CD4-positive, alpha-beta T cell treated with Interleukin-15 for 4 hours (primary cell): ENCODE measurements at regions not wholly inside any gene's neighbourhood (a gene's known extent, or its start where the extent isn't known, plus 50 kb on each side); places are given as distances from the start of the nearest gene placed in this dataset.
"Not testable (repeated sequence)": the region's sequence is repeated elsewhere in the genome, so short reads cannot be mapped to it uniquely, and the experiment has no call there.

Source experiments
- DNase-seq: peaks from one replicate; pipeline ENCODE4 v3.0.0-alpha.2; 2020; ENCODE audit warnings: low spot score

GRCh38 chr18:14460364-14460763 lies 83.0 kb downstream of the POTEC start:
- DNase-seq, result not testable (repeated sequence)

- not testable (repeated sequence) for DNase-seq
Observed at GRCh38 chr18:14459826-14460225, 83.6 kb downstream of the POTEC start.

- peak; percentile 79 for DNase-seq
Observed at GRCh38 chr18:14458009-14458945, 85.1 kb downstream of the POTEC start.

DNA sequence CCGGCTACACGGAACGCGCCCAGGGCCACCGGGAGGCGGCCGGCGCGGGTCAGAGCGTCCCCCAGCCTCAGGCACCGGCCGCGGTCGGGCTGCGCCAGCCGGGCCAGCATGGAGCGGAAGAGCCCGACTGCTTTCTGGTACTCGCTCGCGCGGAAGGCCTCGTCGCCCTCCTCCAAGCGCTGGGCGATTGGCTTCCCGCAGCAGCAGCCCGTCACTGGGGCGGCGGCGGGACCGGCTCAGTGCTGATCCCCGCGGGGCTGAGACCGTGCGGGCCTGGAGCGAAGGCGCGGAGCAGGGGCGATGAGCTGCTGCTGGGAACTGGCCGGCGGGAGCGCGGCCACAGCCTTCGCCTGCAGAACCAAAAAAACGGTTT lies 92.8 kb downstream of the POTEC start:
- DNase-seq, result peak; percentile 12

DNA sequence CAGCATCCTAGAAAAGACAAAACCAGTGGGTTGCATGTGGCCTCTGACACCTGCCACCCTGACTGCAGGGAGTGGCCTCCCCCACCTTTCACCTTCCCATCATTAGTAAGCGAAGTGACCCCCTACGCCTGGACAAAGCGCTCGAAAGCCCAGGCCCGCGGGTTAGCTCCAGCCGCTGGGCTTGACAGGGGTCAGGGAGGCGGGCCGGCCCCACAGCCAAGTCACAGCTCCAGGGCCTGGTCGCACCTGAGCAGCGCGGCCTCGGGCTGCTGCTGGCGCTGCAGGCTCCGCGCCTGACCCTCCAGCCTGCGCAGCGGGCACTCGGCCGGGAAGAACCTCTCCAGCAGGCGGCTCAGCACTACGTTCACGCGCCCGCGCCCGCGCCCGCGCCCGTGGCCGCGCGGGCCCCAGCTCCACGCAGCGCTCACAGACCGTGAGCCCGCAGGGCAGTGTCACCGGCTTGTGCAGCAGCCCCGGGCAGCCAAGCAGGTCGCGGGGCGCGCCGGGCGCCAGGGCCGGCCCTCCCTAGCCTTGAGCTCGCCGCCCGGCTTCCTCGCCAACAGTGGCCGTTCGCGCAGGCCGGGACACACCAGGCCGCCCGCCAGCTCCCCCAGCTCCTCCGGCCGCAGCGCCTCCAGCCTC lies 93.3 kb downstream of the POTEC start:
- DNase-seq, result peak; percentile 40

- not testable (repeated sequence) for DNase-seq
Observed at GRCh38 chr18:14449062-14449461, 94.3 kb downstream of the POTEC start.

- not testable (repeated sequence) for DNase-seq
Observed at GRCh38 chr18:14447715-14448114, 95.7 kb downstream of the POTEC start.

GRCh38 chr18:14435460-14435859 lies 107.9 kb downstream of the POTEC start:
- not testable (repeated sequence) for DNase-seq

DNA sequence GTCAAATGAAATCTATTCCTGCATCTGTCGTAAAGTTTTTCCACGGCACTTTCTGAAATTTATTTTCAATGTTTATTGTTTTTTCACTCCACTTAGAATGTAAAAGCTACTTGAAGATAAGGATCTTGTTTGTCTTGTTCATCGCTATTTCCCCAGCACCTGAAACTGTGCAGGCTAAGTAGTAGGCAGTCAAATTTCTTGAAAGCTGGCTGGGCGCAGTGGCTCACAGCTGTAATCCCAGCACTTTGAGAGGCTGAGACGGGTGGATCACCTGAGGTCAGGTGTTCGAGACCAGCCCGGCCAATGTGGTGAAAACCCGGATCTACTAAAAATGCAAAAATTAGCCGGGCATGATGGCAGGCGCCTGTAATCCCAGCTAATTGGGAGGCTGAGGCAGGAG lies 111.0 kb downstream of the POTEC start:
- not testable (repeated sequence) for DNase-seq

GRCh38 chr18:14431031-14431521 lies 112.3 kb downstream of the POTEC start:
- DNase-seq, result peak; percentile 58

DNA sequence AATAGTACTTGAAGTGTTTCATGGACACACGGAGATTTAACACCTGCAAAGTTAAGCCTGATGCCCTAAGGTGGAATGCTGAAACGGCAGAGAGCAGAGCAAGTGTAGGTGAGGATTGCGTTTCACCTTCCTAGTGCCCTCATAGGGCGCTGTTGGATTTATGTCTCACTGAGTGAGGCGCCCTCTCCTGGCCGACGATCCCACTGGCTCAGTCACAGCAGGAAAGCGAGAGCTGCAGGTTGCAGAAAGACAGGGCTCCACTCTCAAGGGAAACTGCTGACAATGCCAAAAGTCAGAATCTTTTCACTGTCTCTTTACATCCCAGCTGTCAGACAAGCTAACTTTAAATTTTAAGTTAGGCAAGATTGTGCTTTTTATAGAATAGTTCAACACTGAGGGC lies 127.6 kb downstream of the POTEC start:
- DNase-seq, result peak; percentile 36

DNA sequence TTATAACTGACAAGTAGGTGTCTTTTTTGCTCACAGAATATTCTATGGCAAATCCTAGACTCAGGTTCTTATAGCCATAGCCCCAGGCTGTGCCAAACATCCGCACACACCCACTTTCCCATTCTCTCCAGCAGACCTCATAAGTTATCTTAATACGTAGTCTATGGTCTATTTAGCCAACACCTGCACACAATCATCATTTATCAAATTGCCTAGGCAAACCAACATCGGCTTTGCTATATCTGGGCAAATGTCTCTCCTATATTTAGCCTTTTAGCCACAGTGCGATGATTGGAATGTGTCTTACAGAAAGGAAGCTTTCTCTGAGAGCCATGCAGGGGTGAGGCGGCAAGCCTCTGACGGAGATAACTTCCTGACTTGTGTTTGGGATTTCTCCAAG lies 128.0 kb downstream of the POTEC start:
- DNase-seq, result not testable (repeated sequence)

DNA sequence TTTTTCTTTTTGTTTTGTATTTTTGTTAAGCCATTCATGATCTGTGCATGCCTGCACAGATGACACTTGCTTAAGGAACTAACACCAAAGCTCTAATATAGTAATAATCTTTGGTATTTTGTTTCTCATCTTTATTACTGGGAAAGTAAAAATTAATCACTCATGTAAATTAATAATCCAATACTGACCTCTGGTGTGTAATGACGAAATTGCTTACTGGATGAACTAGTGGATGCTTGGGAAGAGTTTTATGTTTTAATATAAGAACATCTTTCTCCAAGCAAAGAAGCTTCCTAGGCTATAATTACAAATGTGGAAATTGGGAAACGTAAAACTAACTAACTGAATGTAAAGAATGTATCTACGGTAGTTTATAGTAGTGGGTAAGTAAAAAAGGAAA lies 147.9 kb downstream of the POTEC start:
- peak; percentile 16 for DNase-seq

- not testable (repeated sequence) for DNase-seq
Observed at GRCh38 chr18:14393563-14394103, 149.8 kb downstream of the POTEC start.

- not testable (repeated sequence) for DNase-seq
Observed at GRCh38 chr18:14392604-14393003, 150.8 kb downstream of the POTEC start.

DNA sequence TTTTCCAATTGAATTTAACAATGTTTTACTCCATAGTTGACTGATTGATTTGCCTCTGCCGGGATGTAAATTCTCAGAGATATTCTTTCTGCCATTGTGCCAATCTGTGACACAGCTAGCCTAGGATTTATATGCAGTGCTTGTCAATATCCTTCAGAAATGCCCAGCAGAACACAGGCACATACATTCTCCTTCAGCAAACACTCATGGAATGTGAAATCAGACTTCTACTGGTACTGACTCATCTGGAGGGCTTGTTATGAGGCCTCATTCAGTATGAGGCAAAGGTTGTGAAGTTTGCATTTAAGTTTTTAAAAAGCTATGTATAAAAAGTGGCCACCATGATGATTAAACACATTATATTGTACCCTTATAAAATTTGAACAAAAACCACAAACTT lies 158.4 kb downstream of the POTEC start:
- DNase-seq, result not testable (repeated sequence)

DNA sequence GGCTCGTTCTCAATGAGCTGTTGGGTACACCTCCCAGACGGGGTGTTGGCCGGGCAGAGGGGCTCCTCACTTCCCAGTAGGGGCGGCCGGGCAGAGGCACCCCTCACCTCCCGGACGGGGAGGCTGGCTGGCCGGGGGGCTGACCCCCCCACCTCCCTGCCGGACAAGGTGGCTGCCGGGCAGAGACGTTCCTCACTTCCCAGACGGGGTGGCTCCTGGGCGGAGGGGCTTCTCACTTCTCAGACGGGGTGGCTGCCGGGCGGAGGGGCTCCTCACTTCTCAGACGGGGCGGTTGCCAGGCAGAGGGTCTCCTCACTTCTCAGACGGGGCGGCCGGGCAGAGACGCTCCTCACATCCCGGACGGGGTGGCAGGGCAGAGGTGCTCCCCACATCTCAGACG lies 160.7 kb downstream of the POTEC start:
- not testable (repeated sequence) for DNase-seq

DNA sequence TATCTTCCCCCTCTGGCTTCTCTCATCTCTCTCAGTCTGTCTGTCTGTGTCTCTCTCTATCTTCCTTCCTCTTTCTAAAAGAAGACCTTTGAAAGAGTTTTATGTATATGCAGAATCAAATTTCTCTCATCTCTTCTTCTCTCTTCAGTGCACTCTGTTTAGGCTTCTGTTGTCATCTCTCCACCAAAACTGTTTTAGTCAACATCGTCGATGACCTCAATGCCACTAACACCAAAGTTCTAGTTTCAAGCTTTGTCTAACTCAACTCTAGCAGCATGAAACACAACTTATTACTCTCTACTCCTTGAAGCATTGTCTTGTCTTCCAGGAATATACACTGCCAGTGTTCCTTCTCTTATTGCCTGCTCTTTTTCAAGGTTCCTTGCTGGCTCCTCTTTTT lies 163.9 kb downstream of the POTEC start:
- DNase-seq, result not testable (repeated sequence)

- DNase-seq, result not testable (repeated sequence)
Observed at GRCh38 chr18:14378376-14378775, 165.0 kb downstream of the POTEC start.

DNA sequence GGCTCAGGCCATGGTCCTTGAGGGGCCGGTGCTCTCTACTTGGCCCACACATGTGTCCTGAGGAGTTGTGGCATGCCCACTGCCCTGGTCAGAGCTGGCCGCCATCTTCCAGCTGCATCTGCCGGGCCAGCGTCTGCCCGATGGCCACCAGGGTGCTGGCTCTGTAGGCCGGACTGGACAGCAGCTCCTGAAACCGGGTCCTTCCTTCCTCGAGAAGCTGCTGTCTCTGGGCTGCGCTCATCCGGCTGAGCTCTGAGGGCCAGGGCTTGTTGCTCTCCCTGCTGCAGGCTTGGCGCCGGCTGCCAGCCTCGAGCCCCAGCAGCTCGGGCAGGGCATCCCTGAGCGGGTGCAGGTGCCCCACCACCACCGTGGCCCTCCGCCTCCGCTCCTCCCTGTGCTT lies 182.1 kb downstream of the POTEC start:
- DNase-seq, result not testable (repeated sequence)

GRCh38 chr18:14357553-14358297 lies 185.7 kb downstream of the POTEC start:
- not testable (repeated sequence) for DNase-seq

DNA sequence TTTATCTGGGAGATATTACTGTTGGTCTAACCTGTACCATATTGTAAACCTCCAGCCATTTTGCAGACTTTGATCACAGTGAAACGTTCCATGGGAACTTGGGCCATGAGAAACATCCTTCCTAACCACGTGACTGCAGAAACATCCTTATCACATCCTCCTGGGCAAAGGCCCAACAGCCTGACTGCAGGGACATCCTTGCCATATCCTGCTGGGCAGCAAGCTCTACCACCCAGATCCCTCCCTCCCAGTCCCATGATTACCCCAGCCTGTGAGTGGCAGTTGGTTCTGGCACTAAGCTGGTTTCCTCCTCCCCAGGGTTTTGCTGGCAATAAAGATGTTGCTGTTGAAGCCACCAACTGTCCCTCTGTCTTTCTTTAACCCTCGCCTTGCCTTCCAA lies 201.2 kb downstream of the POTEC start:
- DNase-seq, result not testable (repeated sequence)
